SK-N-SH (cell line): ENCODE measurements at regions not wholly inside any gene's neighbourhood (a gene's known extent, or its start where the extent isn't known, plus 50 kb on each side); places are given as distances from the start of the nearest gene placed in this dataset.

ENCODE experiments used
- CTCF ChIP-seq: fragments of 200-600 bp; sonication (generic); IDR thresholded peaks from 2 replicates; pipeline ENCODE4 v1.6.1; 2017; ENCODE audit warnings: antibody characterized with exemption, mild to moderate bottlenecking, moderate library complexity
- EP300 ChIP-seq, 2 experiments: IDR thresholded peaks; 2 replicates each; pipeline versions ENCODE4 v1.4.0 to v1.6.1; 2012; ENCODE audit warnings: borderline replicate concordance in 1 of 2, low read depth in 1 of 2, low read length in 1 of 2
- NFIC ChIP-seq: IDR thresholded peaks from 2 replicates; pipeline ENCODE4 v1.4.0; 2012; ENCODE audit warnings: borderline replicate concordance
- POLR2AphosphoS5 ChIP-seq: IDR thresholded peaks from 2 replicates; pipeline ENCODE4 v1.6.1; 2012; ENCODE audit warnings: low read depth, low read length
- RAD21 ChIP-seq: IDR thresholded peaks from 2 replicates; pipeline ENCODE4 v1.6.1; 2012; ENCODE audit warnings: mild to moderate bottlenecking, low read length
- REST ChIP-seq: IDR thresholded peaks from 2 replicates; pipeline ENCODE4 v1.6.1; 2012; ENCODE audit warnings: mild to moderate bottlenecking, low read depth, low read length, moderate library complexity
- YY1 ChIP-seq: IDR thresholded peaks from 2 replicates; pipeline ENCODE4 v1.4.0; 2012; ENCODE audit warnings: low read depth, mild to moderate bottlenecking
- ZBTB33 ChIP-seq: IDR thresholded peaks from 2 replicates; pipeline ENCODE4 v1.4.0; 2012; ENCODE audit warnings: low read depth, borderline replicate concordance

- TF ChIP-seq CTCF, result no peak
- TF ChIP-seq ZBTB33, result no peak
- TF ChIP-seq REST, result no peak
- TF ChIP-seq POLR2AphosphoS5, result no peak
- TF ChIP-seq YY1, result no peak
- no peak for TF ChIP-seq EP300 (IDR thresholded peaks at IDR 0.05; ENCODE audit: borderline replicate concordance in 1 of 2, low read depth in 1 of 2, low read length in 1 of 2)
- no peak for TF ChIP-seq RAD21
- TF ChIP-seq NFIC, result no peak
Observed at GRCh38 chr1:117289316-117289870, 77.9 kb upstream of the MAN1A2 start.
